Ramos (cell line): ENCODE measurements at regions not wholly inside any gene's neighbourhood (a gene's known extent, or its start where the extent isn't known, plus 50 kb on each side); places are given as distances from the start of the nearest gene placed in this dataset.

Experiments
- in situ Hi-C: fragments of 300-500 bp; cut with MboI; formaldehyde crosslinking; loops from one replicate; pipeline ENCODE4 v1.14.3; 2022; ENCODE audit warnings: low sequenced_read_pairs; ENCODE audit not compliant: unreplicated experiment

DNA sequence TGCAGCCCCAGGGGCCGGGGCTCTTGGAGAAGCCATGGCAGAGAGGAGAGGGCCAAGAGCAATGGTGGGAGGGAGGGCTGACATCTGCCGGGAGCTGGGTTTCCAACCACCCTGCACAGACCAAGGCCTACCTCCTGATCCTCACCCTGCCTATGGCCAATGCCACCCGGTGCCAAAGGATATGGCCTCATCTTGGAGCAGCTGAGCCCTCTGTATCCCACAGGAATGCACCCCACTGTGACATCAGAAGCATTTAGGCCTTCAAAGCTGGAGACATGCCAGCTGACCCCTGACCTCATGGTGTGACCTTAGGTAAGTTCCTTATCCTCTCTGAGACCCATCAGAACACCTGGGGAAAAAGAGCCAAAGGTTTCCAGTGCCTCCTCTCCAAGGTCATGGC is 113.6 kb upstream of the ZMIZ1 start:
- in situ Hi-C loops: no loop called here

DNA sequence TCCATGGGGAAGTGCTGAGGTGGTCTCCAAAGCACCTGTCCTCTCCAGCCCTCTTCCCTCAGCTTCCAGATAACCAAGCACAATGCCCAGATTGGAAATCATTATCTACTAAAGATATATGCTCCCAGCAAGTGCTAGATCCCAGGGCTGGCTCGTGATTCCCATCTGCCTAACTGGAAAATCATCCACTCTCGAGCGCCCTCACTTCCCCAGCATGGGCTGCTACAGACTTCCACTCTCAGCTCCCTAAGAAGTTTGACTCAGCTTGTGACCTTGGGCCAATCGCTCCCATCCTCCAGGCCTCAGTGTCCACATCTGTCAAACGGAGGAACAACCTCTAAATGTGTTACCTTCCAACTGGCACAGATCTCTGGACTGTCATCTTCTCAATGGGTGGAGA is 112.4 kb upstream of the ZMIZ1 start:
- in situ Hi-C loops: no loop called here

DNA sequence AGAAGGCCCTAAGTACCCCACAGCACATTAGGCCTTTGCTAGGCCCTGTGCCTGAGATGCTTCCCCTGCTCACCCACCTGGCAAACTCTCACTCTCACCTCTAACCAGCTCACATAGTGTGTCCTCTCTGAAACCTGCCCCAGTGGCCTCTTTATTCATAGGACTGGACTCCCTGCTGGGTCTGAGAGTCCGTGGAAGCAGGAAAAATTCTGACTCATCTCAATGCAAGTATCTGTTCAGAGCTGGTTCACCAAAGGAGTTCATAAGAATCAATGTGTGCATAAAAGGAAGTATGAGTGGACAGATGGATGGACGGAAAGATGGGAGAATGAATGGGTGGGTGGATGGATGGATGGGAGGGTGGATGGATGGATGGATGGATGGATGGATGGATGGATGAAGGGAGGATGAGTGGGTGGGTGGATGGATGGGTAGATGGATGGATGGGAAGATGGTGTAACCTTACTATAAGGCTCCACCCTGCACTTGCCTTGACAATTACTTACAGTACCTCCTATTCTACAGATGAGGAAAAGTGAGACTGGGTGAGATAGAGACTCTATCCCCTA is 111.2 kb upstream of the ZMIZ1 start:
- in situ Hi-C loops: no loop called here

DNA sequence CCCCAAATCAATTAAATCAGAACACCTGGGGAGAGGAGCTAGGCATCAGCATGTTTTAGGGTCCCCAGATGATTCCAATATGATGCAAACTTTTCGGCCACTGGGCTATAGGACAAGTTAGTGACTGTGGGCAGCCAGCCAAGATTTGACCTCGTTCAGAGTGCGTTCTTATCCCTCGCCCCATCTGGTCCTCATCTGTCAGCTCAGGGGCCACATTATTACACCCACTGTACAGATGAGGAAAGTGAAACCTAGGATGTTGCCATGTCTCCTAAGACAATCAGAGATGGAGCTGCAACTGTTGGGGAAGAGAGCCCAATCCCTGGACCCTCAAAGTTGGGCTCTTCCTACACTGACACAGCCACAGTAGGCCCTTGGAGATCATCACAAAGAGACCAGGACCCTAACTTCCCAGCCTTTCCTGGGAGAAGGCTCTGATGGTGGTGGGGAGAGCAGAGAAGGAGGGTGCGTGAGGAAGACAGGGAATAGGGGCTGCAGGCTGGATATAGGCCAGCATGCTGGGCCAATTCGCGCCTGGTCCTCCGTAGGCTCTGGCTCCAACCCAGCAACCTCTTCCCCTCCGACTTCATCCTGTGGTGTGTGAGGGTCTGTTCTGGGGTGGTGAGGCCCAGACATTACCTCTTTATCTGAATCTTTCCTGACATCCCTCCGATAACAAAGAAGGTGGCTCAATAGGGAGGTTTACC is 109.4 kb upstream of the ZMIZ1 start:
- in situ Hi-C loops: no loop called here

- in situ Hi-C loops: no loop called here
Observed at GRCh38 chr10:78959924-78960285, 108.9 kb upstream of the ZMIZ1 start.

DNA sequence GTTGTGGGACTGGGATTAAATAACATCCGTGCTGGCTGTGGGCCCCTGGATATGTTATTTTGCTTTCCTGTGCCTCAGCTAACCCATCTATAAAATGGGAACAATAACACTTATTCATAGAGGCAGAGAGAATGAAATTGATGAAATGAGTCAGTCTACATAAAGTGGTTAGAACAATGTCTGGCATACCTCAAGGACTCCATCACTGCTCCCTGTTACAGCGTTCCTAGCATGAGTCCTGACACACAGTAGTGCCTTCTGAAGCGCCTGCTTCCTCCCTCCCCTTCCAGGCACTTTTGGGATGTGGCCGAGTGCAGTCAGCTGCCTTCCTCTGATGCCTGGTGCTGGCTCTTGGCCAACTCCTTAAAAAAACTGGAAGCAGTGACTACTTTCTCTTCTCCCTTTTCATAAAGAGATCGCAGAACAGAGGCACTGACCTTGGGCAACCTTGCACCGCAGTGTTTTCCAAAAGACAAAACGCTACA is 108.4 kb upstream of the ZMIZ1 start:
- in situ Hi-C loops: no loop called here

DNA sequence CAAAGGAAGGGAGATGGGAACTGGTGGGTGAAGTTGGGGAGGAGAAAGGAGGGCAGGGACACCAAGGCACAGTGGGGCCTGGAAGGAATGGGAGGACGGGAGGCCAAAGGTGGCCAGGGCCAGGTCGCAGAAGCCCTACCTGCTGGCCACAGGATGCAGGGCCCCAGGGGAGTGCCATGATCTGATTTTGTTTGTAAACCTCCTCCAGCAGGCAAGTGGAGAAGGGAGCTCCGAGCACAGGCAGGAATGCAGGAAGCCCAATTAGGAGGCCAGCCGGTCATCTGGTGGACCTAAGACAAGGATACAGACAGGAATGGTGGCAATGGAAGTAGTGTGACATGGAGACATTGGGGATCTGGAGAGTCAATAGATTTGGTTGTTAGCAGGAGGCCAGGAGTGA is 107.0 kb upstream of the ZMIZ1 start:
- in situ Hi-C loops: no loop called here

GRCh38 chr10:78963074-78964034 is 105.4 kb upstream of the ZMIZ1 start:
- in situ Hi-C loops: no loop called here

DNA sequence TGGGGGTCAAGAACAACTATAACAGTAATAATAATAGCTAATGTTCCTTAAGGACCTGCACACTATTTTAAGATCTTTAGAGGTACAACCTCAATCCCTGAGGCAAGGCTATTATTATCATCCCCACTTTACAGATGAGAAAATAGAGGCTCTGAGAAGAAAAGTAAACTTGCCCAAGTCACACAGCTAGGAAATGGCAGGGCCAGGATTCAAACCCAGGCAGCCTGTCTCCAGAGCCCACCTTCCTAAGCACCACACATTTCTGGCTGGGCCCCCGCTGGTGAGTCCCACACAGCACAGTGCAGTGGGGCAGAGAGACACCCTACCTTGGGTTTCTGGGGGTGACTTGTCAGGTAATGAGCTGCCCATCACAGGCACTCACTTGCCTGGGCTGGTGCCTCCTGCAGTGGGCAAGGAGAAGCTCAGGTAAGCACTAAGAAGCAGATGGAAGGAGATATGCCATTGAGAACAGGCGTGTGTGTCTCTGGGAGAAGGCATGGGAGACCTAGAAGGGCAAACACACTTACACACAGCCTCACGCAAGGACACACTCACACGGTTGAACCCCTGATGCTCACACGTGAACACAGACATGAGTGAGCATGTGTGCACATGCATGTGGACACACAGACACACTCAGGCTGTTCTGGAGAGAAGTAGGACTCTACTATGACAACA is 104.4 kb upstream of the ZMIZ1 start:
- in situ Hi-C loops: no loop called here

- in situ Hi-C loops: no loop called here
Observed at GRCh38 chr10:78964952-78965633, 103.7 kb upstream of the ZMIZ1 start.

GRCh38 chr10:78966182-78966787 is 102.5 kb upstream of the ZMIZ1 start:
- in situ Hi-C loops: no loop called here

DNA sequence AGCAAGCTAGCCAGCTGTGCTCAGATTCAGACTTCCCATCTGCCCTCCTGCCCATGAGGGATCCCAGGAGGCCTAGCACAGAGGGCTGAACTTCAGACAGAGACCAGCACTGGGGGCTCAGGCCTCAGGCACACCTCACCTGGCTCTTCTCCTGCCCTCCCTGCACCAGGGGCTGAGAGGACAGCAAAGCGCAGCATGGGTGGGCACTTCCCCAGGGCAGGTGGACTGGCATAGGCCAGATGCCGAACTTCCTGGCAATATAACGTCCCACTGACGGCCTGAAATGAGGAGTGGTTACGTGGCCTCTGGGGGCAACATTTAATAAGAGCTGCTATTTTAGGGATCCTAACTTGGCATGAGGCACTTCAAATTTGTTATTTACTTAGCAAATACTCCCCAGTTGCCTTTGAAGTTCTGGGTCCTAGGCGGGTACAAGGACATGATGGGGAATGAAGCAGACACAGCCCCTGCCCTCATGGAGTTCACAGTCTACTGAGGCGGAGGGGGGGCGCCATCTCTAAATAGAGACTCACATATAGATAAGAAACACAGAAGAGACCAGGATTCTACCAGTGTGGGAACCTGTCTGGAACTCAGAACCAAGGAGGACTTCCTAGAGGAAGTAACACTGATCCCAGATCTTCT is 101.8 kb upstream of the ZMIZ1 start:
- in situ Hi-C loops: no loop called here

GRCh38 chr10:78968300-78968942 is 100.3 kb upstream of the ZMIZ1 start:
- in situ Hi-C loops: no loop called here

DNA sequence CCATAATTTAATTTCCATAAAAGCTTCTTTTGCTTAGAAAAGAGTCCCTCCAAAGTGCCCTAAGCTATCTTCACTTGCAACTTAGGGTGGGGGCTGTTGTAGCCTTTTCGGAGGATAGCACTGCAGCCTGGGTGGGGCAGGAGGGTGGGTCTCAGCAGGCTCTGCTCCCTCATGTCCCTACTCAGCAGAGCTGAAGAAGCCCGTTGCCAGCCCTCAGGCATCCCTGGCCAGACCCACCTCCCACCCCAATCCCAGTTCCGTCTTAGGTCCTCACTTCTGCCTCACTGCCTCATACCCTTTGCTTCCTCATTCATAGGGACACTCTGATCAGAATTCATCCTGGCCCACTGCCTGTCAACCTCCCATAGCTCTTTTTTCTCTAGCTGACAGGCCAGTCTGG is 99.8 kb upstream of the ZMIZ1 start:
- in situ Hi-C loops: no loop called here

GRCh38 chr10:78969719-78970118 is 99.0 kb upstream of the ZMIZ1 start:
- in situ Hi-C loops: no loop called here

DNA sequence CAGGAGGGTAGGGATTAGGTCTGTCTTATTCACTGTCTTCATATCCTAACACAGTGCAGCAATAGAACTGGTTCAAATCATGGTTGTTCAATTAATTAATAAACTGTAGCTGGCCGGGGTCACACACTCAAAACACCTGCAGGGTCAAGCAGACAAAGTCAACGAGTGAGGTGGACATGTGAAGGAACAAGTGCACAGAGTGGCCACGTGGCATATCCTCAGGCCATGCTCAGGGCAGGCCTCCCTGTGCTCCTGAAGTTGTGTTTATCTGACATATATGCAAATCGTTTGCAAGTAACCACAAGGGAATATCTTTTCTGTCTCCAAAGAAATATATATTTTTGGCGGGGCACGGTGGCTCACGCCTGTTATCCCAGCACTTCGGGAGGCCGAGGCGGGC is 98.5 kb upstream of the ZMIZ1 start:
- in situ Hi-C loops: no loop called here

- in situ Hi-C loops: no loop called here
Observed at GRCh38 chr10:78971094-78971682, 97.6 kb upstream of the ZMIZ1 start.
